ENCODE measurements at regions not wholly inside any gene's neighbourhood (a gene's known extent, or its start where the extent isn't known, plus 50 kb on each side); places are given as distances from the start of the nearest gene placed in this dataset.

DNA sequence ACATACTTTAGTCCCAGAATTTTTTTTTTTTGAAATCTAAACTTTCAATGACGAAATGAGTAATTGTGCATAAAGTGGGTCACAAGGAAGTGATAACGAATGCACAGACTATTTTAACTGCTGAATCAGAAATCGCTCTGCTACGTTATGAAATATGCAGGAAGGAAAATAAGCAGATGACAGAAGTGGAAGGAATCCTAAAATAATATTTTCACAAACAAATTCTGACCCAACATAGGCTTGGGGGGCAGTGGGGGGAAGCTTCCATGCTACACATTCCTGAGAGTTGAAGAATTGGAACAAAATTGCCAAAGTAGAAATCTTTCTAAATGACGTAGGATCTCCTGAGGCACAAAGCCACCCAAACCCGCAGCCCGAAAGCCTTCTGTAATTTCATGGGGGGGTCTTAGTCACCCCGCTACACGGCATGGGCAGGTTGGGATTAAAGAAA is 89.6 kb downstream of the ARF6 start:
- no peaks in the 10 kb centered on the region for H3K27me3 ChIP-seq
- H3K4me3 ChIP-seq: peak overlapping the region in 2 of 4 donors; percentile 24
- intact Hi-C loops (cut with DNase I; ENCODE audit: low total_unique reads) (no loop called here), in situ Hi-C loops (cut with MboI; ENCODE audit: low sequenced_read_pairs in 4 of 4) (no loop called here)
- TF ChIP-seq CTCF (IDR thresholded peaks at IDR 0.05 in 4 of 5, conservative IDR thresholded peaks at IDR 0.05 in 1 of 5) (no peak), POLR2A (IDR thresholded peaks at IDR 0.05) (no peak)
- ATAC-seq: peak; percentile 45 to 46
- H3K36me3 ChIP-seq: no peaks in the 10 kb centered on the region
- H3K9me3 ChIP-seq: no peaks in the 10 kb centered on the region
- no peak for DNase-seq
- no peaks in the 10 kb centered on the region for H3K4me1 ChIP-seq
- no peak overlapping the region for H3K27ac ChIP-seq

- no peaks in the 10 kb centered on the region for H3K27me3 ChIP-seq
- no peak for DNase-seq
- no peak overlapping the region for H3K27ac ChIP-seq
- no peaks in the 10 kb centered on the region for H3K4me1 ChIP-seq
- intact Hi-C loops (cut with DNase I; ENCODE audit: low total_unique reads) (no loop called here), in situ Hi-C loops (cut with MboI; ENCODE audit: low sequenced_read_pairs in 4 of 4) (no loop called here)
- H3K4me3 ChIP-seq: no peak overlapping the region
- H3K36me3 ChIP-seq: no peaks in the 10 kb centered on the region
- no peak for ATAC-seq
- TF ChIP-seq POLR2A (IDR thresholded peaks at IDR 0.05): no peak
- H3K9me3 ChIP-seq: no peaks in the 10 kb centered on the region
Observed at GRCh38 chr14:49984424-49984823, 91.5 kb downstream of the ARF6 start.

- Histone ChIP-seq H3K36me3 (no peaks in the 10 kb centered on the region), H3K4me1 (no peaks in the 10 kb centered on the region), H3K27me3 (no peaks in the 10 kb centered on the region), H3K9me3 (no peaks in the 10 kb centered on the region), H3K27ac (no peak overlapping the region), H3K4me3 (no peak overlapping the region)
- in situ Hi-C loops (cut with MboI; ENCODE audit: low sequenced_read_pairs in 4 of 4): no loop called here
- intact Hi-C loops (cut with DNase I; ENCODE audit: low total_unique reads): no loop called here
- DNase-seq (no peak), ATAC-seq (no peak)
- TF ChIP-seq POLR2A (IDR thresholded peaks at IDR 0.05) (no peak), CTCF (IDR thresholded peaks at IDR 0.05 in 4 of 5, conservative IDR thresholded peaks at IDR 0.05 in 1 of 5) (no peak)
Observed at GRCh38 chr14:49986343-49987014, 93.6 kb downstream of the ARF6 start.

DNA sequence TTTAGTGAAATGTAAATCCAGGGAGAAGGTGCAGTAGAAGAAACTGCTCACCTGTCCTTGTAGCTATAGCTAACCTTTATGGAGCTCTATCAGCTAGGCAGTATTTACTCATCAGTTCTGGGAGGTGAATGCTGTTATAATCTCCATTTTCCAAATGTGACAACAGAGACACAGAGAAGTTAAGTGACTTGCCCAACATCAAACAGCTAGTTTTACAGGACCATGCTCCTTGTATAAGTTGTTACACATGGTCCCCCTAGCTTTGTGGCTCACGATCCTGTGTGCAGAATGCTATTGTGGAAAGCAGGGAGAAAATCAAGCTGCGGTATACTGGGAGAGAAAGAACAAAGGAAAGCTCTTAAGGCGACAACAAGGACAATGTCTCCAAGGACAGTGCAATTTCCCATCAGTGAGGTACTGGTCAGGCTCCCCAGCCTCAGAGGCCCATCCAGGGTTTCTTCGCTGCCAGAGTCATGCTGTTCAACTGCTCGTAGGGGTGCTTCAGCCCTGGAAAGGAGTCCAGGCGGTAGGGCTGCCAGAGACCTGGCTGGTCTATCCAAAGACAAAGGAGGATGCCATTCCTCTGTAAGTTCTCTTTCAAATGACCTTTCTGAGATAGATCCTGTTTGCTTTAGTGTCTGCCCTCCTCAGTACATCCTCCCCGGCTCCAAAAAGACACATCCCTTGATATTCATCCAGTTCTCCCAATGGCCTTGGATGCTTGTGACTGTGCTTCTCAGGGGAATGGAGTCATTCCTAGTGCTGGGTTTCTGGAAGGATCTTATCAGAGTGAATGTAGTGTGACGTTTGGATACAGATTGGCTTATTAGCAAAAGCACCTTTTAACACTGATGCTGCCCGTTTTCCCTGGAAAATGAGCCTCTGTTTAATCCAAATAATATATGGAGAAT is 95.5 kb downstream of the ARF6 start:
- Histone ChIP-seq H3K27me3 (no peaks in the 10 kb centered on the region), H3K27ac (no peak overlapping the region), H3K4me3 (no peak overlapping the region), H3K36me3 (no peaks in the 10 kb centered on the region), H3K9me3 (no peaks in the 10 kb centered on the region), H3K4me1 (no peaks in the 10 kb centered on the region)
- in situ Hi-C loops (cut with MboI; ENCODE audit: low sequenced_read_pairs in 4 of 4) (no loop called here), intact Hi-C loops (cut with DNase I; ENCODE audit: low total_unique reads) (no loop called here)
- ATAC-seq (no peak), DNase-seq (no peak)
- TF ChIP-seq CTCF (IDR thresholded peaks at IDR 0.05 in 4 of 5, conservative IDR thresholded peaks at IDR 0.05 in 1 of 5) (no peak), POLR2A (IDR thresholded peaks at IDR 0.05) (no peak)

DNA sequence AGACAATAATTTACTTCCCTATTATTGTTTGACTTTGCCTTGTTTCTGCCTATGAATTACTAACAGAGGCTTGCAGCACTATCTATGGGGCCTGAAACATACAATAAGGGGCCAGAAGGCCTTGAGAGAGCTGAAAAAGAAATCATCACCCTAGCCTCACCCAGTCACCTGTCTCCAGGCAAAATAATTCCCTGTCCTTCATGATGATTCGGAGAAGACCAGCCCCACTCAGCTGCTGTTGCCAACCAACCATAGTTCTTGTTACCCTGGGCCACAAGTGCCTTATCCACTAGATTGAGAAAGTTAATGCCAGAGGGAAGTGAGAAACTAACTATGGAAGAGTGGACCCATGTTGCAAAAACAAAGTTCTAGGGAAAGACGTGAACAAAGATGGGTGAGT is 97.1 kb downstream of the ARF6 start:
- no peaks in the 10 kb centered on the region for H3K9me3 ChIP-seq
- H3K4me1 ChIP-seq: no peaks in the 10 kb centered on the region
- DNase-seq (no peak), ATAC-seq (no peak)
- intact Hi-C loops (cut with DNase I; ENCODE audit: low total_unique reads) (no loop called here), in situ Hi-C loops (cut with MboI; ENCODE audit: low sequenced_read_pairs in 4 of 4) (no loop called here)
- H3K27me3 ChIP-seq: no peaks in the 10 kb centered on the region
- no peaks in the 10 kb centered on the region for H3K36me3 ChIP-seq
- H3K4me3 ChIP-seq: no peak overlapping the region
- H3K27ac ChIP-seq: no peak overlapping the region
- TF ChIP-seq POLR2A (IDR thresholded peaks at IDR 0.05) (no peak), CTCF (IDR thresholded peaks at IDR 0.05 in 4 of 5, conservative IDR thresholded peaks at IDR 0.05 in 1 of 5) (no peak)

Data from gastrocnemius medialis (tissue), 4 donors.